SIG-M5 (cell line): ENCODE measurements at regions not wholly inside any gene's neighbourhood (a gene's known extent, or its start where the extent isn't known, plus 50 kb on each side); places are given as distances from the start of the nearest gene placed in this dataset.
"Not testable (repeated sequence)": the region's sequence is repeated elsewhere in the genome, so short reads cannot be mapped to it uniquely, and the experiment has no call there.

Source experiments
- DNase-seq: peaks from one replicate; lab custom pipeline; 2025; lab: John Stamatoyannopoulos, UW

- no peak for DNase-seq
Measured at GRCh38 chr7:113301141-113301540, 182.8 kb upstream of the SMIM30 start.

GRCh38 chr7:113299748-113300147, 181.4 kb upstream of the SMIM30 start:
- DNase-seq = no peak

GRCh38 chr7:113298501-113298900, 180.1 kb upstream of the SMIM30 start:
- DNase-seq = no peak

- DNase-seq = no peak
Measured at GRCh38 chr7:113294750-113295149, 176.4 kb upstream of the SMIM30 start.

GRCh38 chr7:113292105-113292504, 173.8 kb upstream of the SMIM30 start:
- DNase-seq = no peak

GRCh38 chr7:113291058-113291457, 172.7 kb upstream of the SMIM30 start:
- DNase-seq = no peak

- no peak for DNase-seq
Measured at GRCh38 chr7:113289140-113289740, 170.9 kb upstream of the SMIM30 start.

GRCh38 chr7:113285411-113285810, 167.1 kb upstream of the SMIM30 start:
- DNase-seq = no peak

GRCh38 chr7:113283861-113284260, 165.5 kb upstream of the SMIM30 start:
- DNase-seq = no peak

GRCh38 chr7:113282875-113283274, 164.5 kb upstream of the SMIM30 start:
- no peak for DNase-seq

GRCh38 chr7:113281223-113281622, 162.9 kb upstream of the SMIM30 start:
- DNase-seq = no peak

GRCh38 chr7:113279256-113279655, 160.9 kb upstream of the SMIM30 start:
- DNase-seq = no peak

GRCh38 chr7:113270790-113271189, 152.4 kb upstream of the SMIM30 start:
- no peak for DNase-seq

GRCh38 chr7:113269592-113269991, 151.2 kb upstream of the SMIM30 start:
- DNase-seq = not testable (repeated sequence)

GRCh38 chr7:113268757-113269156, 150.4 kb upstream of the SMIM30 start:
- DNase-seq = no peak

- DNase-seq = no peak
Measured at GRCh38 chr7:113267885-113268284, 149.5 kb upstream of the SMIM30 start.

GRCh38 chr7:113267271-113267670, 148.9 kb upstream of the SMIM30 start:
- no peak for DNase-seq

GRCh38 chr7:113263749-113264148, 145.4 kb upstream of the SMIM30 start:
- DNase-seq = no peak

- DNase-seq = not testable (repeated sequence)
Measured at GRCh38 chr7:113263215-113263742, 144.9 kb upstream of the SMIM30 start.

GRCh38 chr7:113256883-113257531, 138.7 kb upstream of the SMIM30 start:
- DNase-seq = no peak

- no peak for DNase-seq
Measured at GRCh38 chr7:113247198-113247597, 128.8 kb upstream of the SMIM30 start.

- no peak for DNase-seq
Measured at GRCh38 chr7:113246738-113247137, 128.4 kb upstream of the SMIM30 start.

- no peak for DNase-seq
Measured at GRCh38 chr7:113232885-113233284, 114.5 kb upstream of the SMIM30 start.

- DNase-seq = no peak
Measured at GRCh38 chr7:113230691-113231090, 112.3 kb upstream of the SMIM30 start.
